Mesodermal cell (in vitro differentiated cells): ENCODE measurements at regions not wholly inside any gene's neighbourhood (a gene's known extent, or its start where the extent isn't known, plus 50 kb on each side); places are given as distances from the start of the nearest gene placed in this dataset.
"Not testable (repeated sequence)": the region's sequence is repeated elsewhere in the genome, so short reads cannot be mapped to it uniquely, and the experiment has no call there.

Source experiments
- H3K27ac ChIP-seq: 2 replicates; pipeline ENCODE4 v1.7.0; 2013; ENCODE audit warnings: mild to moderate bottlenecking, low read depth, low read length, moderate library complexity; ENCODE audit not compliant: severe bottlenecking
- H3K36me3 ChIP-seq: 2 replicates; pipeline ENCODE4 v1.7.1; 2013; ENCODE audit warnings: mild to moderate bottlenecking, low read length, moderate library complexity; ENCODE audit not compliant: control insufficient read depth, insufficient read depth
- H3K4me1 ChIP-seq: one replicate; pipeline ENCODE4 v1.7.1; 2013; ENCODE audit warnings: mild to moderate bottlenecking, low read length; ENCODE audit not compliant: insufficient read depth, control insufficient read depth, poor library complexity, severe bottlenecking
- H3K4me3 ChIP-seq: 2 replicates; pipeline ENCODE4 v1.7.0; 2013; ENCODE audit warnings: low read length, control low read depth, mild to moderate bottlenecking; ENCODE audit not compliant: insufficient read depth, poor library complexity, severe bottlenecking; ENCODE audit errors: extremely low read depth
- H3K9me3 ChIP-seq: 2 replicates; pipeline ENCODE4 v1.7.1; 2013; ENCODE audit warnings: mild to moderate bottlenecking, low read length, moderate library complexity; ENCODE audit not compliant: control insufficient read depth
- WGBS, 2 experiments: methylation state at CpG; one replicate each; pipeline ENCODE4 v1.1.5; 2013; ENCODE audit warnings: missing lambda C conversion rate in 2 of 2; ENCODE audit not compliant: insufficient coverage in 2 of 2; 5-methylcytosine and 5-hydroxymethylcytosine counted together

DNA sequence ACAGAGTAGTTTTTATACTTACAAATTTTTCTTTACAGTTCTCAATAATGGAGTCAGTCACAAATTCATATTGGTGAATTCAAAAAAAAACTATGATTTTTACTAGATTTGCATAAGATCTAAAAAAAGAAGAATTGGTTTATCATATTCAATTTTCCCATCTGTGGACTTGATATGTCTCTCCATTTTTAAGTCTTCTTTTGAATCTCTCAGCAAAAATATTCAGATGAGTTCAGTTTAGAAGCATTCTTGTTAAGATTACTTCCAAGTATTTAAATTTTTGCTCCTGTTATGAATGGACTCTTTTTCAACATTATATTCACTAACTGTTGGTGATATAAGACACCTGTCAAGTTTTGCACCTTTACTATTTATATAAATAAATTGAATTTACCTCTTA, 360.6 kb upstream of the FLRT2 start:
- no peaks in the 10 kb centered on the region for H3K9me3 ChIP-seq
- no peak overlapping the region for H3K27ac ChIP-seq
- H3K36me3 ChIP-seq: no peaks in the 10 kb centered on the region
- no peaks in the 10 kb centered on the region for H3K4me1 ChIP-seq
- no peak overlapping the region for H3K4me3 ChIP-seq

DNA sequence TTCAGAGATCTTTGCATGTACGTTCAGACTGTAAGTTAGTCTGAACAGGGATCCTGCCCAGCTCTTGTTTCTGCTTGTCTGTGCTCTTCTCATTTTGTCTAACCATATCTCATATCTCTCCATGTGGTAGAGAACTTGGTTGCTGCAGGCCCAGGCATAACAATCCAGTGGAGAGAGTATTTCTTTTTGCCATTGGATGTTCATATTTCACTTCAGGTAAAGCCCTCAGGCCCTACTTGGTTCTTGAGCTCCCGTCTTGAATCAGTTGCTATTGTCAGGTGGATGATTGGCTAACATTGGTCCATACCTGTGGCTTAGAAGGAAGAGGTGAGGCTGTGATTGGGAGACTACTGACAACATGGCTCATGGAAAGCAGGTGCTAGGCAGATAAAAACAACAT, 357.7 kb upstream of the FLRT2 start:
- 78 to 100% methylated on average over 1 of the region's 2 CpGs for WGBS, 2 experiments

DNA sequence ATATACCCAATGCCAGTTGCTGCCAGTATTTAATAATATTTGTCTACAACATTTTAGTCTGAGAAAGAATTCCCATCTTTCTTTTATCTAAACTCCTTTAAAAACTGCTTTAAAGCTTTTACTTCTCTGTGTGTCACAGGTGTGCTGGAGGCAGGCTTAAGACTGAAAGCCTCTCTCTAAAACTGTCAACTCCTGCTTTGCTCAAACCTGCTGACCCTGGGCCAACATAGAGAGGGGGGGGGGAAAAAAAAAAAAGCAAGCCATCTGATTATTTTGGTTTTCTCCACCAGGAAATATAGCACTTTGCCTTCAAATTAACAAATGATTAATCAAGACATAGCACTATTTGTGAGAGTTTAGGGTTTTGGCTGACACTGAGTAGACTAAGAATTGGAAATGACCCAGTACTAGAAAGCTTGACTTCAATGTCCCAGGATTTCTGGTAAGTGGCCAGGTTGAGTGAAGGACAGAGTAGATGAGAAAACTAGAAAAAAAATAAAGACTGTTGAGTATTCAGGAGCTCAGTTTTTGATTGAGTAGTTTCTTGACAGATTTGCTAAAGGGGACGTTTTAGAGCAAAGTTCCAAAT, 357.0 kb upstream of the FLRT2 start:
- H3K4me3 ChIP-seq: no peak overlapping the region
- no peaks in the 10 kb centered on the region for H3K36me3 ChIP-seq
- no peaks in the 10 kb centered on the region for H3K9me3 ChIP-seq
- no peaks in the 10 kb centered on the region for H3K4me1 ChIP-seq
- H3K27ac ChIP-seq: no peak overlapping the region
- WGBS, 2 experiments: 80 to 100% methylated on average over 1 of the region's 1 CpG

More for the DNA sequence above, 357.7 kb upstream of the FLRT2 start:
- Histone ChIP-seq H3K9me3 (no peaks in the 10 kb centered on the region), H3K27ac (no peak overlapping the region), H3K36me3 (no peaks in the 10 kb centered on the region), H3K4me1 (no peaks in the 10 kb centered on the region), H3K4me3 (no peak overlapping the region)

DNA sequence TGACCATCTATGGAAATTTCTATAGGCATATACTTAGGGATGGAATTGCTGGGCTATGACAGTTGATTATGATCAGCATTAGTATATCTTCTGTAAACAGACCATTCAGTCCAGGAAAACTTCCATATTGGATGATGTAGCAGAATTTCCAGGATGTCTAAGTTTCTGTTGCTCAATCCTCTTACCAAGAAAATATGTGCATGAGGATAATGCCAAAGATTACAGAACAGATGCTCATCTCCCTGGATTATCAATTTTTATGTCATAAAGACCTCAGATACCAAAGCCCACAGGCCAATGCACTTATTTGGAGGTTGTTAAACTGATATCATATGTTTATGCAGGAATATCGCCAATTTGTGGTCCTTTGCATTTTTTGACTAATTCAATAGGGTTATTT, 354.4 kb upstream of the FLRT2 start:
- Histone ChIP-seq H3K9me3 (no peaks in the 10 kb centered on the region), H3K4me1 (no peaks in the 10 kb centered on the region), H3K27ac (no peak overlapping the region), H3K4me3 (no peak overlapping the region), H3K36me3 (no peaks in the 10 kb centered on the region)
- no CpG with 5 or more reads among the region's 1 CpG for WGBS, 2 experiments

DNA sequence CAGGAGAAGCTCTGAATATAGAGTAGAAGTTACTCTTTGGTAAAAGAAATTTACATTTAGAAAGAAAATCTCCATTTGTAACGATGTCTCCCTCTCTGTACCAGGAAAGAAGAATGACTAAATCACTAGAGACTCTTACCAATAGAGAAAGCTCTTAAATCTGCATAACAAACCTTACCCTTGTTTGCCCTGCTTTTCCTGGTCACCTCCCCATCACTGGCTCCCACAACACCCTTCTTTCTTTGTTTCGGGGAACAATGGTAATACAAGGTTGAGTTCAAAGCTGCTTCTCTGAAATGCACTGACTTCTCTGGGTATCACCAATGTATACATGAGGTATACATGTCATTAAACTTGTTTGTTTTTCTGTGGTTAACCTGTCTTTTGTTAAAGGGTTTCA, 351.1 kb upstream of the FLRT2 start:
- no peak overlapping the region for H3K4me3 ChIP-seq
- no peaks in the 10 kb centered on the region for H3K36me3 ChIP-seq
- H3K9me3 ChIP-seq: no peaks in the 10 kb centered on the region
- no peak overlapping the region for H3K27ac ChIP-seq
- WGBS, 2 experiments: 17% methylated on average over 1 of the region's 2 CpGs; no CpG with 5 or more reads in 1 of the 2 experiments
- H3K4me1 ChIP-seq: no peaks in the 10 kb centered on the region

DNA sequence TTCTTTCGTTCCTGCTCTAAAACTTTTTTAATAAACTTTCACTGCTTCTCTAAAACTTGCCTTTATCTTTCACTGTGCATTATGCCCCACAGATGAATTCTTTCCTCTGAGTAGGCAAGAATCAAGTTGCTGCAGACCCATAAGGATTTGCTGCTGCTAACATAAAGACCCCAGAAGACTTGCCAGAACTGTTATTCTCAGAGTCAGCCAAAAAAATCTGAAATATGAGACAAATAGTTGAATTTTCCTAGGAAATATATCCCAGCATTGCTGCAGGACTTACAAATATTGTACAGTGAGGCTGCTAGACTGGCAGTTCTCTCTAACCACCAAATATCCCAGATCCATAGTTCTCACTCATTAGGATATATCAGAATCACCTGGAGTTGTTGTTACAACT, 349.1 kb upstream of the FLRT2 start:
- no peak overlapping the region for H3K4me3 ChIP-seq
- no peaks in the 10 kb centered on the region for H3K4me1 ChIP-seq
- no peaks in the 10 kb centered on the region for H3K36me3 ChIP-seq
- WGBS, 2 experiments: 75 to 80% methylated on average over 1 of the region's 1 CpG
- H3K9me3 ChIP-seq: no peaks in the 10 kb centered on the region
- H3K27ac ChIP-seq: no peak overlapping the region

DNA sequence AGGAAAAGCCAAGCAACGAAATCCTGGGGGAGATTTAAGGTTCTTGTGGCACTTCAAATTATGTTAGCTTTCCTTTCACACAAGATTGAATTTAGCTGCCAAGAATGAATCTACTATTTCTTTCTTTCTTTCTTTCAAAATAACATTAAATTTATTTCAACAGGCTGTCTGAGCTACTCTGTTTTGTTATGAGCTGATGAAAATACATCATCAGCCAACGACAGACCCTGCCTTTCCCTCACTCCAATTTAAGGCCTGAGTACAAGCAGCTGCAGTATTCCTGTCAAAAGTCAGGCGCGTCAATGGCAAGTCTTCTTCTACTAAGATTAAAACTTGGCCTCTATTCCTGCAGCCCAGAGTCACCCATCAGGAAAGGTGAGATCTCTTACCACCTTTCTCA, 347.7 kb upstream of the FLRT2 start:
- Histone ChIP-seq H3K9me3 (no peaks in the 10 kb centered on the region), H3K4me1 (no peaks in the 10 kb centered on the region), H3K36me3 (no peaks in the 10 kb centered on the region), H3K27ac (no peak overlapping the region), H3K4me3 (no peak overlapping the region)
- 88 to 90% methylated on average over 3 of the region's 4 CpGs for WGBS, 2 experiments

DNA sequence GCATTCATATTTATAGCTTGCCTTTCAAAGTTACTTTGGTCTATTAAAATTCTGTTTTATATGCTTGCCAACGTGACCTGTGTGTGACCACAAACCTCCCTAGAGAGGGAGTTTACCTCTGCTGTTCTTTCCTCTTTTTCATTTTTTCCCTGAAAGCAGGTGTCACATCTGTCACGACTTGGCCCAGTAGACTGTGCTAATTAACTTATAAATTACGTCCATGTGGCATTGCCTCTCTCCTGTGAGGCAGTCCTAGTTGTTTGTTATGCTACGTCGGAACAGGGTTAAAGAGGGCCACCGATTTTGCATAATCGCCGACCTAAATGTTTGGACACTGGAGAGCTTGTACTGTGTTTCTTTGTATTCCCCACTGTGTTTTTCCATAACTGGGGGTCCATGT, 343.9 kb upstream of the FLRT2 start:
- Histone ChIP-seq H3K27ac (no peak overlapping the region), H3K36me3 (no peaks in the 10 kb centered on the region), H3K9me3 (no peaks in the 10 kb centered on the region), H3K4me1 (no peaks in the 10 kb centered on the region), H3K4me3 (no peak overlapping the region)
- 90 to 91% methylated on average over 4 to 7 of the region's 8 CpGs for WGBS, 2 experiments

DNA sequence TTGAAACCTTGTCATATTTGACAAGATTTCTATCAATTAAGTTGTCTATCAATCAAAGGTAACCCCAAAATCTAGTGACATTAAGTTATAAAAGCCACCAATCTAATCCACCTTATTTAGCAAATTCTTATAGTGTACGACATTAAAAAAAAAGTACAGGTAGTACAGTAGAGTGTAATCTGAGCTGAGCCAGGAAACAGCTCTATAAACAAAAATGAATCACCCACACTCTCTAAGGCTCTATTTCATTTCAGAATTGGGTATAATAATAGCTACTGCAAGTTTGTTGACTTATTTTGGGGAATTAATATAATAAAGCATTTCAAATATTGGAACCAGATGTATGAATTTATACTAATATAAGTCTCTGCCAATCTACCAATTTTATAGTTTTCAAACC, 342.4 kb upstream of the FLRT2 start:
- no peaks in the 10 kb centered on the region for H3K36me3 ChIP-seq
- no peak overlapping the region for H3K4me3 ChIP-seq
- H3K27ac ChIP-seq: no peak overlapping the region
- WGBS, 2 experiments: no CpG with 5 or more reads among the region's 1 CpG
- H3K4me1 ChIP-seq: no peaks in the 10 kb centered on the region
- H3K9me3 ChIP-seq: no peaks in the 10 kb centered on the region

DNA sequence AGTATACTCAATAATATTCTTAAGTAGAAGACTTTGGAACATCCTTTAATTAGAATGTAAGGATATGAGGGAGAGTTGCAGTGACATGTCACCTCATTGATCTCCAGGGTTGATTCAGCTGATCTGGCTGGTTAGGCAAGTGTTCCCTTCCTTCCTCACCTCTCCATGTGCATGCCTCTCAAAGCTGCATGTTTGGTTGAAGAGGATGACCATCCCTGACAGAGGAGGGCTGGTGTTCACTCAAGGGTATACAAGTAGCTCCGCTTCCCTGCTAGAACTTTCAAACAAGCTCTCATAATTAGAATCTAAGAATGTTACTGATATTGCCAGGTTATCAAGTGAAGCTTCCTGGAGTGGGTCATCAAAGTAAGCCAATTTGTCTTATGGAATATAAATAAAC, 341.1 kb upstream of the FLRT2 start:
- WGBS, 2 experiments: no CpG with 5 or more reads among the region's 1 CpG
- H3K4me3 ChIP-seq: no peak overlapping the region
- no peaks in the 10 kb centered on the region for H3K9me3 ChIP-seq

DNA sequence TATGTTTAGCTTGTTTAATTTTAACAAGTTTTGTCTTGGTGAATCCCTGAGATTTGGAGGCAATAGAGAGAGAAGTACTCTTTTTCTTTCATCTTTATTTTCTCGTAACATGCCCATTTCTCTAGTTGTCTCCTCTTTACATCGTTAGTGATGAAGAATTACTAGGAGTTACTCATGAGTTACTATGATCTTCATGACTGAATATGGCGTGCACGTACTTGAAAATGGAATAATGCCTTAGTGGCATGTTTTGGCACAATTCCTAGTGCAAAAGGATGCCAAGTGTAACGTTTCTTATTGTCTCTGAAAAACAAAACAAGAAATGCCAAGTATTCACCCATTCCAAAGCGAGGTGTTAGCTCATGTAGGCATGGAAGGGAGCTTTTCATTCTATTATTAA, 340.7 kb upstream of the FLRT2 start:
- H3K9me3 ChIP-seq, H3K36me3 ChIP-seq, H3K4me1 ChIP-seq, H3K4me3 ChIP-seq, H3K27ac ChIP-seq: not testable (repeated sequence)
- WGBS, 2 experiments: no CpG with 5 or more reads among the region's 6 CpGs

More for the DNA sequence above, 341.1 kb upstream of the FLRT2 start:
- Histone ChIP-seq H3K4me1 (no peaks in the 10 kb centered on the region), H3K36me3 (no peaks in the 10 kb centered on the region), H3K27ac (no peak overlapping the region)
